NT2/D1 (cell line): ENCODE measurements at regions not wholly inside any gene's neighbourhood (a gene's known extent, or its start where the extent isn't known, plus 50 kb on each side); places are given as distances from the start of the nearest gene placed in this dataset.

Source experiments
- SUZ12 ChIP-seq: IDR thresholded peaks from 2 replicates; pipeline ENCODE4 v1.6.1; 2011; ENCODE audit not compliant: insufficient read length, insufficient read depth; ENCODE audit errors: extremely low read depth
- YY1 ChIP-seq: IDR thresholded peaks from 2 replicates; pipeline ENCODE4 v1.6.1; 2011; ENCODE audit not compliant: insufficient read length, insufficient read depth
- ZNF274 ChIP-seq: IDR thresholded peaks from 2 replicates; pipeline ENCODE4 v1.6.1; 2011; ENCODE audit warnings: mild to moderate bottlenecking, low read depth, low read length

GRCh38 chr20:4559106-4559505 is 127.2 kb upstream of the PRNP start:
- TF ChIP-seq YY1 = no peak
- no peak for TF ChIP-seq SUZ12
- no peak for TF ChIP-seq ZNF274
